Common myeloid progenitor, CD34-positive (primary cell): ENCODE measurements at regions not wholly inside any gene's neighbourhood (a gene's known extent, or its start where the extent isn't known, plus 50 kb on each side); places are given as distances from the start of the nearest gene placed in this dataset.

Experiments used
- CTCF ChIA-PET: fragments of 350-600 bp; sonication (Branson Sonifier 250); formaldehyde crosslinking; loops from one replicate; lab custom pipeline; 2021; ENCODE audit warnings: antibody characterized with exemption; lab: Charles Lee
- POLR2A ChIA-PET: fragments of 350-600 bp; sonication (Branson Sonifier 250); formaldehyde crosslinking; loops from one replicate; lab custom pipeline; 2021; ENCODE audit warnings: antibody characterized with exemption; lab: Charles Lee
- DNase-seq, 3 donors: peaks; one replicate each; pipeline versions ENCODE4 v3.0.0 to v3.0.0-alpha.2; 2013
- H3K27ac ChIP-seq, 2 experiments: 1 replicate in 1 of 2; 2 replicates in 1 of 2; pipeline ENCODE4 v1.7.0; 2013; ENCODE audit warnings: inconsistent platforms in 2 of 2, low read length in 2 of 2, mild to moderate bottlenecking in 2 of 2, low read depth in 1 of 2, moderate library complexity in 1 of 2; ENCODE audit not compliant: severe bottlenecking in 2 of 2, insufficient read depth in 1 of 2, poor library complexity in 1 of 2
- H3K27me3 ChIP-seq, 5 experiments: replicated peaks in 2 of 5; 1 replicate in 3 of 5; 2 replicates in 2 of 5; pipeline versions ENCODE4 v1.6.1 to v1.7.0; 2013; ENCODE audit warnings: low read length in 4 of 5, mild to moderate bottlenecking in 2 of 5, moderate library complexity in 2 of 5, inconsistent platforms in 1 of 5; ENCODE audit not compliant: insufficient read depth in 5 of 5, control insufficient read depth in 4 of 5
- H3K36me3 ChIP-seq, 4 experiments: 1 replicate in 2 of 4; 2 replicates in 2 of 4; pipeline versions ENCODE4 v1.6.1 to v1.7.0; 2013; ENCODE audit warnings: low read length in 3 of 4, control low read depth in 1 of 4, mild to moderate bottlenecking in 1 of 4; ENCODE audit not compliant: control insufficient read depth in 4 of 4, insufficient read depth in 4 of 4
- H3K4me1 ChIP-seq, 4 experiments: 1 replicate in 3 of 4; 2 replicates in 1 of 4; pipeline versions ENCODE4 v1.6.1 to v1.7.1; 2013; ENCODE audit warnings: low read length in 3 of 4, mild to moderate bottlenecking in 3 of 4, control low read depth in 1 of 4, inconsistent platforms in 1 of 4, moderate library complexity in 1 of 4; ENCODE audit not compliant: control insufficient read depth in 4 of 4, insufficient read depth in 4 of 4; ENCODE audit errors: control extremely low read depth in 1 of 4
- H3K4me3 ChIP-seq, 7 experiments: 1 replicate in 4 of 7; 2 replicates in 3 of 7; pipeline versions ENCODE4 v1.5.1 to v1.7.0; 2013; ENCODE audit warnings: mild to moderate bottlenecking in 7 of 7, low read length in 6 of 7, moderate library complexity in 6 of 7, inconsistent platforms in 2 of 7, low read depth in 2 of 7, control low read depth in 1 of 7; ENCODE audit not compliant: insufficient read depth in 4 of 7, control insufficient read depth in 1 of 7; ENCODE audit errors: extremely low read depth in 1 of 7
- H3K9me3 ChIP-seq, 5 experiments: 1 replicate in 4 of 5; 2 replicates in 1 of 5; pipeline versions ENCODE4 v1.6.1 to v1.7.1; 2013; ENCODE audit warnings: low read length in 4 of 5, mild to moderate bottlenecking in 2 of 5, inconsistent platforms in 1 of 5, low read depth in 1 of 5, moderate library complexity in 1 of 5; ENCODE audit not compliant: control insufficient read depth in 4 of 5, insufficient read depth in 2 of 5; ENCODE audit errors: control extremely low read depth in 1 of 5
- WGBS: methylation state at CpG from one replicate; pipeline ENCODE4 v1.1.5; 2013; ENCODE audit not compliant: insufficient coverage; 5-methylcytosine and 5-hydroxymethylcytosine counted together

DNA sequence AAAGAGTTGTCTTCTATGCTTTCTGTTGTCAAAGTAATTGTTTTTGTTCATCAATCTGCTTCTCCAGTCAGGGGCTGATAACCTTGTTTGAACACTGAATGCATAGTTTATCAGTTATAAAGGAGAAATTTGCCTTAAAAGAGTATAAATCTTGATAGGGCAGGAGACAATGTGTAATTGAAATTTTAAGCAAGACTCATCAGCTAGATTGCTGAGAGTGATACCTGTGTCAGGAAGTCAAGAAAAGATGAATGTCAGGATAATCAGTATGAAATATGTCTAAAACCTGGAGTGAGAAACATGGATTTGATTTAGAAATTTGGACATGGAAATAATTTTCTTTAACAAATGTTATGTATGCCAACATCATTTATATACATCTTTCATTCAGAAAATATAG is 1258.1 kb downstream of the EFNA5 start:
- CTCF ChIA-PET, result interaction anchor here (1.1 kb wide), 1 partner anchor 30 kb away, joined by 3 read pairs; no protein-coding TSS in a partner anchor
- H3K27ac ChIP-seq, result no peak overlapping the region
- no peak for DNase-seq
- no peaks in the 10 kb centered on the region for H3K9me3 ChIP-seq
- no peaks in the 10 kb centered on the region for H3K36me3 ChIP-seq
- H3K27me3 ChIP-seq, result peaks cover 0 to 7% (median 0%) of the 10 kb centered on the region in 5 experiments
- no peaks in the 10 kb centered on the region for H3K4me1 ChIP-seq
- H3K4me3 ChIP-seq, result no peak overlapping the region
- POLR2A ChIA-PET, result no interaction called here

DNA sequence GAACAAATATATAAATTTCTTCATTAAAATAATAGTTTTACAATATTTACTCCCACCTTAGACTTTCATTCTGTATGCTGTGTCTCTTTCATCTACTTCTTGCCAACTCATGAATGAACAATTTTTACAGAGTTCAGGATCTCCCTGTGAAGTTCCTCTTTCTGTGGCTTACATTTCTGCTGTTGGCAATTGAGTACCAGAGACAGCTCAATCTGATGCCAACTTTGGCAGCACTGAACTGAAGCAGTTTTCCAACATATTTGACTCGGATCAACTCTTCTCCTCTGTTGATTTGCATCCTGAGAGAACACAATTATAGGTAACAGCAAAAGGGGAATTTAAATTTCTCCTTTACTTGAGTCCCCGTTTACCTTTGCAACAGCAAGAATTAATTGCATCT is 1262.2 kb downstream of the EFNA5 start:
- Histone ChIP-seq H3K36me3 (no peaks in the 10 kb centered on the region), H3K27me3 (no peaks in the 10 kb centered on the region), H3K9me3 (no peaks in the 10 kb centered on the region), H3K4me3 (no peak overlapping the region), H3K4me1 (no peaks in the 10 kb centered on the region), H3K27ac (no peak overlapping the region)
- POLR2A ChIA-PET, result no interaction called here
- 100% methylated on average over 1 of the region's 2 CpGs for WGBS
- peak in 2 of 3 donors; percentile 18 to 19 for DNase-seq
- CTCF ChIA-PET, result no interaction called here

DNA sequence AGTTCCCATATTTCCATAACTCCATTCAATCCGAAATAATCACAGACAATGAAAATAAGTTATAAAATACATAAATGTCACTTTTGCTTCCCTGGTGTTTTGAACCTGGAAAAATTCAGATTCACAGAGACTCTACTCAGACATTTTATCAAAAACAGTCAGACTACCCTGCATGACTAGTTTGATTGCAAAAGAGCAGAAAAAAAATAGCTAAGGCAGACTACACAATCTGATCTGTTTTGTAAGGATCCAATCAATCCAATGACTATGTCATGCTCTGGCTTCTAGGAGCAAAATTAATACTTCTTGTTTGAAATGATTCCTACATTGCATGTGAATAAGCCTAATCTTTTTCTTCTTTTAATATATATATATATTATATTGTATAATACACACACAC is 1262.6 kb downstream of the EFNA5 start:
- Histone ChIP-seq H3K4me3 (no peak overlapping the region), H3K36me3 (no peaks in the 10 kb centered on the region), H3K27ac (no peak overlapping the region), H3K9me3 (no peaks in the 10 kb centered on the region), H3K4me1 (no peaks in the 10 kb centered on the region), H3K27me3 (no peaks in the 10 kb centered on the region)
- ChIA-PET POLR2A (no interaction called here), CTCF (no interaction called here)
- no peak for DNase-seq
- WGBS, result no CpG with 5 or more reads among the region's 1 CpG

DNA sequence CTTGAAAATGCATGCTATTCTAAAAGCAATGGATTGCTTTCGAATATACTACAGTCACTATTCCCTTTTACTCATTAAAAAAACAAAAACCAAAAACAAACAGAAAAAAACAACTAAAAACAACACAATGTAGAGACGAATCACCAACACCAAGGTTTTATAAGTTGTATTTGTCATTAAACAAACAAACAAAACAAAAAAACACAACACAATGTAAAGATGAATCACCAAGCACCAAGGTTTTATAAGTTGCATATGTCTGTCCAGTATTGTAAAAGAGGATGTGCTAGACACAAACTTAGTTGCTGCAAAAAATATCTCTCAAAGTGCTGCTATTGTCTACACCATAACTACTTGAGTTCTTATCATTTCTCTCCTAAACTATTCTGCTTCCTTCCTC is 1269.2 kb downstream of the EFNA5 start:
- Histone ChIP-seq H3K9me3 (no peaks in the 10 kb centered on the region), H3K27me3 (no peaks in the 10 kb centered on the region), H3K4me1 (no peaks in the 10 kb centered on the region), H3K4me3 (no peak overlapping the region), H3K27ac (no peak overlapping the region), H3K36me3 (no peaks in the 10 kb centered on the region)
- WGBS, result no CpG with 5 or more reads among the region's 2 CpGs
- no peak for DNase-seq
- ChIA-PET CTCF (no interaction called here), POLR2A (no interaction called here)

DNA sequence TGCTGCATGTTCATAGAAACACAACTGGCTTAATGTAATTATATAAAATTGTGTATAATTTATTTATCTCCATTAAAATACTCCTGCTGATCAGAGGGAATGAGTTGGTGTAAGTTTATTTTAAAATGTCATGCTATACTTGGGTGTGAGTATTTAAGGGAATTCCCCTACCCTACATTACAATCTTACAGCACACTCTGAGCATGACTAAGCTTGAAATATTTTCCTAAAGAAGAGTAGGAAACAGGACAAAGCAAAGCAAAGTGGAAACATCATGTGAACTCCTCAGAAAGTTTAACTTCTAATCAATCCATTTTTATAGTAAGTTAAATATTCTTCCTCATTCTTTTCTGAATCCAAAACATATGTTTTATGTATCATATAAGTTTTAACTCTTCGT is 1271.3 kb downstream of the EFNA5 start:
- Histone ChIP-seq H3K36me3 (no peaks in the 10 kb centered on the region), H3K4me1 (no peaks in the 10 kb centered on the region), H3K27me3 (no peaks in the 10 kb centered on the region), H3K4me3 (no peak overlapping the region), H3K9me3 (no peaks in the 10 kb centered on the region), H3K27ac (no peak overlapping the region)
- no CpG with 5 or more reads among the region's 1 CpG for WGBS
- POLR2A ChIA-PET, result no interaction called here
- no peak for DNase-seq
- CTCF ChIA-PET, result no interaction called here

DNA sequence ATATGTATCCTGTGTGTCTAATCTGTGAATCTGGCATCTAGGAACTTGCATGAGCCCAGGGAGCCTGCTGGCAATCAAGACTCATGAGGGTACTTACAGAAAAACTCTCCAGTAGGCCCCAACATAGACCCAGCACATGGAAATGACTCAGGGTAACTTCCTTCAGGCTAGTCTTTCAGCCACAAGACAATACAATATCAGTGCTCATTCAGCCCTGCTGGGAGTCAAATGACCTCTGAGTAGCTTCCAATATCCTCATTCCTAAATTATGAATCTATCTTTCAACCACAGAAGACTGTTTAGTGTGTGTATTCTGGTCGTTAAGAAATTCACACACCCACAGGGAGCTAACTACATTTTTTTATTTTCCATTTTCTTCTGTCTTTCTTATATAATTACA is 1273.0 kb downstream of the EFNA5 start:
- no peak for DNase-seq
- POLR2A ChIA-PET, result no interaction called here
- no peak overlapping the region for H3K27ac ChIP-seq
- CTCF ChIA-PET, result no interaction called here
- H3K36me3 ChIP-seq, result no peaks in the 10 kb centered on the region
- no peaks in the 10 kb centered on the region for H3K27me3 ChIP-seq
- peaks cover 0 to 2% (median under 1%) of the 10 kb centered on the region in 4 experiments for H3K4me1 ChIP-seq
- no peak overlapping the region for H3K4me3 ChIP-seq
- WGBS, result no CpG with 5 or more reads among the region's 1 CpG
- H3K9me3 ChIP-seq, result no peaks in the 10 kb centered on the region

DNA sequence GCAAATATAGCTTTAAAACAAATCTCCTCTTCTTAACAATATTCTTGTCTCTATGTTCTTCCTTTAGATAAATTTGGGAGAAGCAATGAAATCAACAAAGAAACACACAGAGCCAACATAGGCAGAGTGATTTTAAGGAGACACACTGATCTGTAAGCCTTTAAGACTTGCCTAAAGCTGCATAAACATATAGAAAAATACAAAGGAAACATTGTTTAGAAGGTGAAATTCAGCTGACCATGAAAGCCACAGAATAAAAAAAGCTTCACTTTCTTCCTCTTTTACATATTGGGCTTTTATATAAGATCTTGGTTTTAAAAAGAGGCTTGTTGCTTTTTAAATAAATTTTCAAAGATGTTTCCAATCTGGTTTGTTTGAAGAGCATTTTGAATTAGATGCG is 1277.5 kb downstream of the EFNA5 start:
- no peaks in the 10 kb centered on the region for H3K27me3 ChIP-seq
- no peaks in the 10 kb centered on the region for H3K9me3 ChIP-seq
- H3K27ac ChIP-seq, result no peak overlapping the region
- POLR2A ChIA-PET, result no interaction called here
- H3K36me3 ChIP-seq, result no peaks in the 10 kb centered on the region
- WGBS, result 100% methylated on average over 1 of the region's 1 CpG
- CTCF ChIA-PET, result no interaction called here
- H3K4me3 ChIP-seq, result no peak overlapping the region
- DNase-seq, result peak in 2 of 3 donors; percentile 20 to 31
- peaks cover 0 to 2% (median under 1%) of the 10 kb centered on the region in 4 experiments for H3K4me1 ChIP-seq
